Stimulated activated CD4-positive, alpha-beta T cell treated with anti-CD3 and anti-CD28 coated beads, Interleukin-4, amount 100 ng/mL, for 48 hours (primary cell): ENCODE measurements at regions not wholly inside any gene's neighbourhood (a gene's known extent, or its start where the extent isn't known, plus 50 kb on each side); places are given as distances from the start of the nearest gene placed in this dataset.

Experiments
- DNase-seq, 2 donors: peaks; one replicate each; pipeline ENCODE4 v3.0.0-alpha.2; 2020; ENCODE audit warnings: low read depth in 2 of 2

DNA sequence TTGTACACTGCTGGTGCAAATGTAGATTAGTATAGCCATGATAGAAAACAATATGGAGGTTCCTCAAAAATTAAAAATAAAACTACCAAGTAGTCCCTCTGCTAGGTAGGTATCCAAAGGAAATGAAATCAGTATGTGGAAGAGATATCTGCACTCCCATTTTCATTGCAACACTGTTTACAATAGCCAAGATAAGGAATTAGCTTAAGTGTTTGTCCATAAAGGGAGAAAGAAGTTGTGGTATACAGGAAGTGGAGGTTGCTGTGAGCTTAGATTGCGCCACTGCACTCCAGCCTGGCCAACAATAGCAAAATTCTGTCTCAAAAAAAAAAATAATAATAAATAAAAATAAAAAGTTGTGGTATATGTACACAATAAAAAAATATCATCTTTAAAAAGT, 325.0 kb upstream of the EMCN start:
- DNase-seq = no peak

DNA sequence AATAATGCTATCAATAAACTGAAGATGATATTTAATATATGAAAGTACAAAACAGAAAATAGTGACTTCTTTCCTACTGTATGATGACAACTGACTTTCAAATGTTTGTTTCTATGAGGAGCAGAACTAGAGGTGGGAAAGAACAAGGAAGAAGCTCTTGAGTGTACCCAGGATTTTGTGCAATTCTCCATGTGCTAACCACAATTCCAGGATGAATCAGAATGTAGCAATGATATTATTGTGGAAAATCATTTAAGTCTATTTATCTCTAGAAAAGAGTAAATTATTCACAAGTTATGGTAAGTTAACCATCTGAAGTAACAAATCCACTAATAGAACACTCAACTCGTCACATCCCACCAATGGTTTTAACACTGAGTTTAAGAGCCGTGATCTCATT, 324.1 kb upstream of the EMCN start:
- DNase-seq = no peak

DNA sequence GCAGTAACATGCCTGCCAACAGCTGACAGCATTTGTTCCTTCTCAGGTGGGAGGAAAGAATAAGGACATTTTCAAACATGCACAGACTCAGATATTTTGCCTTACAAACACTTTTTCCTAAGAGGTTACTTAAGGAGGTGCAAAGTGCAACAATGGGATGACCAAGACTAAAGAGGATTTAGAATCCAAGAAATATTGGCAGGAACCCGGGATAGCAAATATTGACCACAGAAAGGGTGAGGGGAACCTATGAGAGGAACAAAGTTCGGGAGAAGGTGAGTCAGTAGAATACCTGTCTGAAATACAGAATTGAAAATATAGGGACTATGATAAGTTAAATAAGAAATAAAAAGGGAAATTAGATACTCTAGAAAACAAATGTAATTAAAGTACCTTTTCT, 321.9 kb upstream of the EMCN start:
- no peak for DNase-seq

DNA sequence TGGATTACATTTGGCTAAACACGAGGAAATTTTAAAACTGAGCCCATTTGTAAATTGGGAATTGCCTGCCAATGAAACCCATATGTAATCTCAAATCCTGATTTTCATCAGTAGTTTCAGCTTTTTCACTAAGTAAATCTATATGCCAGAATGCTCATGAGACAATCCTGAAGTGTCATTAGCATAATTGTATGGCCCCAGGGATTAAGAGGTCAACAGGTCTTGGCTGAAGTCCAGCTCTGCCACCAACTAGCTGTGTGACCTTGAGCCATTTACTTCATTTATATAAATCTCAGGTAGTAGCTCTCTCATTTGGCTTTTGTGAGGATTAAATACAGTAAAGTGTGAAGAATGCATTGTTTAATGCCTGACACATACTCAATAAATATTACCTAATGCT, 320.5 kb upstream of the EMCN start:
- DNase-seq = no peak

DNA sequence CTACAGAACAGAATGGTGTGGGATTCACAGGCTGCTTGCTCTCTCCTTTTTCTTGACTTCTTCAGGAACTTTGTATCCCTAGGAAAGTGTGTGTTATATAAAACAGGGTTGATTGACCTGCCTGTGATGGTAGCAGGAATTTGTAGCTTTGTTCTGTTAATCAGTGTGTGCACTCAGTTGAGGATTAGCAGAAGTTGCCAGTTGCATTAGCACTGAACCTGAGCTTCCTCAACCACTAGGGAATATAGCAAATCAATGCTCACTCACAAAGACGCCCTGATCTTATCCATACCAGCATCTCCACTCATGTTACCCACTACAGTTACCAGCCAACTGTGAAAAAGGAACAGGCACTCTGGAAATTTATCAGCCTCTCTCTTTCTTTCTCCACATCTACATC, 319.1 kb upstream of the EMCN start:
- no peak for DNase-seq

DNA sequence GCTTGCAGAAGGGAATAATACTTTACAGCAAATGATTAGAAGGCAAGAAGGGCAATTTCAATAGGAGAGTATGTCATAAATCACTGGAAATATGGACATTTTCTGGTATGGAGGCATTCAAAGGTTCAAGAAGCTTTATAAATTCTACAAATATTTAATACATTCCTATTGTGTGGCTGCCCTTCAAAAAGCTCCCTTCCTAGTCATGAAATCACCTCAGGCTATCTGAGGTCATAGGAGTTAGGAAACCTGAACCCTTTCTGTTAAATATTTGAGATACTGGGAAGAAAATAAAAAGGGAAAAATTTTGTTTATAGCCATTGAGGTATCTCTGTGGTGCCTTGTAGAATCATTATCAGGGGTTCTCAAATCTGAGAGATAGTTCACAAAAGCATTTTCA, 316.8 kb upstream of the EMCN start:
- DNase-seq = no peak

DNA sequence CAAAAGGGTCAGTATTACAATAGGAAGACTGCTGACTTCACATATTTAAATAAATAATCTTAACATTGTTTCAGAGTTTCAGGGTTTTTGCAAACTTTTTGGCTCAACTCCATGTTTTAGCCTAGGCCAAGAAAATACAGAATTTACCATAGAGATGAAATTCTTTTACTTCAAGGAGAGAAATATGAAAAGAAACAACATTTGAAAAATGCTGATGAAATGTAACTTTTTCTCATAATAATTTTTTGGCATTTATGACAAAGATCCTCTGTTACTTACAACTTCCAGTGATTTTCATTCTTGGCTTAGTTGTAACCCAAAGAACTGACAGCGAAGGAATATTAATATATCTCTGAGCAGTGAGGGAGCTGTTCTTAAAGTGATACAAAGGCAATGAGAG, 316.1 kb upstream of the EMCN start:
- no peak for DNase-seq

DNA sequence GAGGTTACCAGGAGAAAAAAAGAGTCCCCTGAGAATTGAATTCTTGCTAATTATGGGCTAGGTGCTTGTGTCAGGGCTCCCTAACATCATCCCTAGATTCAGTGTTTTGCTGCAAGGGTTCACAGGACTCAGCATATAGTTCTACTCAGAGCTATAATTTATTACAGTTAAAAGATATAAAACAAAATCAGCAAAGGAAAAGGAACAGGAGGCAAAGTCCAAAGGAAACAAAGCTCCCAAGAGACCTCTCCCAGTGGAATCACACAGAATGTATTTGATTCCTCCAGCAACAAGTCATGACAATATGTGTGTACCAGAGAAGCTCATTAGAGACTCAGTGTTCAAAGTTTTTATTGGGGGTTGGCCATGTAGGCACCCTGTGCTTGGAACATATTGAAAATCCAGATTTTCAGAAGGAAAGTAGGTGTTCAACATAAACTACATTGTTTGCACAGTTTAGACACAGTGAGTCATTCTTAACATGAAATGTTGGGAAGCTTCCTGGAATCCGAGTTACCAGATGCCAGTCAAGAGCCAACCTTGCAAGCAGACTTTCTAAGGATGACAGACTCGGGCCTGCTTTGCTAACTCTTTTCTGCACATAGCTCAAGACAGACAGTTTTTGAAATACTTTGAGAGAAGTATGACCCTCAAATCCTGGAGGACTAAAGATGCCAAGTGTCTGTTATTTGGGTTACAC, 311.3 kb upstream of the EMCN start:
- DNase-seq = no peak

DNA sequence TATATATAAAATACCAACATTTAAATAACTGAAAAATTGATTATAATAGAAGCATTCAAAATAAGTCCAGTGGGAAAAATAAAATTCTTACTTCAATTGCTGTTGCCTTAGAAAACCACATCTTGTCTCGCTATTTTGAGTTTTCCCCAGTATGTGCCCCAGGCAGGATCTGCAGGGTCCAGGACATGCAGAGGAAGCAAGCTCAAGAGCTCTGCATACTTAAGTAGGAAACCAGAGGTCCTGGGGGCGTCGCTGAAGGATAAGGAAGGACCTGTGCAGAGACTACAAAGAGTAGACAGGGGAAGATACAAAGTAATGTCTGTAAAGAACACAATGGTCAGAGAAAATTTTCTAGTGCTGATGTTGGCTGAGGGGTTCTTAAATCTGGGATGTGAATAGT, 310.5 kb upstream of the EMCN start:
- no peak for DNase-seq

DNA sequence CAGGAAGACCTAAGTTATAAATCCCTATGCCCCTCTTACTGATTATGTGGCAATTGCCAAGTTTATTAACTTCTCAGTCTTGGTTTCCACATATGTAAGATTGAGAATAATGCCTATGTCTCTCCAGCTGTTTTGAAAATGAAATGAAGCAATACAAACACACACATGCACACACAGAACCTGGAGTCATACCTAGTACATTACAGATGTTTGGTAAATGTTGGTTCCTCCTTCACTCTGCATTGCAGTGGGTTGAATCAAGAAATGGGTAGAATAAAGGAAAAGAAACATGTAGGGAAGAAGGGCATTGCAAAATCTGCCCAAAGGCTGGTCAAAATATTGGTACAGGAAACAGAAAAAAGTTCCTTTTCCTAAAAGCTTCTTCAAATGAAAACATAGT, 309.9 kb upstream of the EMCN start:
- no peak for DNase-seq

DNA sequence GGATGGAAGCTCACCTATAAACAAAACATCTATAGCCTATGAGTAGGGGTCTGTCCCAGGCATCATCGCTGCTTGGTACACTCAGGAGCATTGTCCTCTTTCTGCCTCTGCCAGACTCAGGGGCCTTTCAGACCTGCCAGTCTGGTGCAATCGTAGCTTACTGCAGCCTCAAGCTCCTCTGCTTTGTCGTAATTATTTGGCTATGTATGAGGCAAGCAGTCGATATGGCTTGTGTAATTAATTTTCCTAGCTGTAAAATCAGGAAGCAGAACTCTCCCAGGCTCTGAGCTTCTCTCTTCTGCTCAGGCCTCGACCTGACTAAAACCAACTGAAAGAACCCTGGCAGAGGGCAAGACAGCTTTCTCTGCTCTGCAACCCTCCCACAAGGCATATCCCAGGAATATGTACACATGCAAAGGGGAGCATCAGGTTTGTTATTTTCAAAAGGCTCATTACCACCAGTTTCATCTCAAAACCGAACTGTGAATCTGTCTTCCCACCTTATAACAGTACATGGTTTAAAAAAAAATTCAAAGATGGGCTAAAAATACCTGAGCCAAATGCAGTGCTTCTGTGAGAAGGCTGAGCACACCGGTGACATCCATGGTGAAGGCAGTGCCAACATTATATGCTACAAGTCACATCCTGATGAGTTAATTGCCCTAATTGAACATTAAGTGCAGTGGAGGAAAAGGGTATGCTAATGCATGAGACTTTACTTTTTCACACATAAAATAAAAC, 309.2 kb upstream of the EMCN start:
- no peak for DNase-seq

DNA sequence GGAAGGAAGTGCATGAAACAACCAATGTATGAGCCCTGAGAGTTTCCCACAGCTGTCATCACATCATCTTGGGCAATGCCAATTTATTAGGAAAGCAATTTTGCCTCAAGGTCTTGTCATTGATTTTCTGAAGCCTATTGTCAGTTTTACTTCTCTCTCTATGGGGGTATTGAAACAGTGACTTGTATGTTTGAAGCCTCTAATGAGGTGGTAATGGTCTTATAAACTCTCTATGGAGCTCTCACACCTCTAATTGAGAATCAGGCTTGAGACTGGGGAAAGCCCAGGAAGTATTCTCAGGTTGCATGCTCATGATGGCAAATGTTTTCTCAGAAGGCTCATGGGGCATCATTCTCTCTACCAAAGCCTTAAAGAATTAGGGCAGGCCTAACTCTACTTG, 308.2 kb upstream of the EMCN start:
- DNase-seq = no peak

DNA sequence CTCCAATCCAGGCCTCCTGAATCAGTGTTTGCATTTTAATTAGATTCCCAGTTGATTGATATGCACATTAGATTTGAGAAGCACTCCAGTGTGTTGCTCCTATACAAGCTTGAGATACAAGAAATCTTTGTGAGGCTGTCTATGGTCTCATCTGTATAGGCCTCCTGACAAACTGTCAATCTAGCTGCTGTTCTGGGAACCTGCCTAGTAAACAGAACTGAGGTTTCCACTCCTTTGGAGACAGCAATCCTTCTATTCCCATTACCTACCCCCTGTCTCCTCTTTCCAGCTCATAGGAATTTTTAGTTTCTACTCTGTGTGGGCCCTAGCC, 306.1 kb upstream of the EMCN start:
- no peak for DNase-seq

DNA sequence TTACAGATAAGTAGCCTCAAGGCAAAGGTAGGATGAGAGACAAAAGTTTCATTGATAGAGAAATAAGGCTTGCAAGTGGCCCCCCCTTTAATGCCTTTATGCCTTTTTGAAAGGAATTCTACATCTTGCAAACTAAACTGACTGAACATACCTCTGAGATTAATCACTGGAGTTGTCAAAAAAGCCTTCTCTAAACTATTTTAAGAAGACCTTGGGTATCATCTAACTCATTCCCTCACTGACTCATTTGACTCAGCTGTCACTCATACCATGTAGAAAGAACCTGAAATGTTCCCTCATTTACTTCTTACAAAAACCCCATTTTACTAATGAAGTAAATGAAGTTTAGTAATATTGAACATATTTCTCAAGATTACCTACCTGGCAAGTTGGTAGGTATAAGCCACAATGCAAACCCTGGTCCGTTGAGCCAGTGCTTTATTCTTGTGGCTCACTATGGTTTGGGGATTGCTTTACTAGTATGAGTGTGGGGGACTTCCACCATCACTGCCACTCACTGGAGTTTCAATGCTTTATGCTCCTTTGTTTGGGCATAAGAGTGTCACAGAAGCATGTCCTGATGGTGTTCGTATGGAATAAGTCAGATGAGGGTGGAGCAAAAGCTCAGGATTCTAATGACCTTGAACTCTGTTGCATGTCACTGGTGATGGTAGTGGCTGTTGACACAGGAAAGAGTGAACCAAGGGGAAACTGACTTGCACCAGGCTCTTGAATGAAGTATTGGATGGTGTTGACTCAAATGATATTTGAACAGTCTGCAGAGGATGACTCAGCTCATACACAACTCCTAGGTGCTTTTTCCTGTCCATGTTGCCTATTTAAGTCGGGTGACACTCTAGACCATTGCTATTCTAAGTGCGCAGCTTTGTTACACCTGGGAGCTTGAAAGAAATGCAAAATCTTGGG, 305.5 kb upstream of the EMCN start:
- DNase-seq = peak in 1 of 2 donors; percentile 6

DNA sequence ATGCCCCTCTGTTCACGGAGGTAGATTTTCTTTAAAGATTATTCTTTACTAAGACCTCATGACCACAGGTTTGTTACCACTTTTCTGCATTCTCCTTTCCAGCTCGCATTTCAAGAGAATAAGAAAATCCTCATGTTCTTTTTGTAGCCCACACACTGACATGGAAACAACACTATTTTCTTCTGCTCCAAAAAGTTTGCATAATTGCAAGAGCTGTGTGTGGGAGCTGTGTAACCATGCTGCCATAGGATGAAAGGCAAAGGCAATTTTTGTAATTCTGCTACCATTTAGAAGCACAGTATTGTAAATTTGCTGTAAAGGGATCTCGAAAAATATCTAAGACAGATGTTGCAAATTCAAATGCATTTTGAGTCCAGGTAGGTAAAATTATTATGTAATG, 302.4 kb upstream of the EMCN start:
- DNase-seq = no peak

DNA sequence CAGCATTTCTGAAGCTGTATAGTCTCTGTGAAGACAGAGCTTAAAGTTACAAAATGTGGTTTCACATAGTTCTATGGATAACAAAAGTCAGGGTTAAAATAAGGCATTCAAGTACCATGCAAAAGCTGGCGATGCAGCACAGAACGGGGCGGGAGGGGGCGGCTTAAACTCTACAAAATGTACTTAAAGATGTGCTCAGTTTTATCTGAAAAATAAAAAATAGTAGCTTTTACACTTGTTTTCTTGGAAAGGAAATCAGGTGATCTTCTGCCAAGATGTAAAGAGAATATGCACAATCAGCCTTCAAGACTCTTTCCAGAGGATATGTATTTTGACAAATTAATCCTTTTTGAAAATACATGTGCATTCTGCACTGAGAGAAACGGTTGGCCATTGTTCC, 301.7 kb upstream of the EMCN start:
- no peak for DNase-seq

DNA sequence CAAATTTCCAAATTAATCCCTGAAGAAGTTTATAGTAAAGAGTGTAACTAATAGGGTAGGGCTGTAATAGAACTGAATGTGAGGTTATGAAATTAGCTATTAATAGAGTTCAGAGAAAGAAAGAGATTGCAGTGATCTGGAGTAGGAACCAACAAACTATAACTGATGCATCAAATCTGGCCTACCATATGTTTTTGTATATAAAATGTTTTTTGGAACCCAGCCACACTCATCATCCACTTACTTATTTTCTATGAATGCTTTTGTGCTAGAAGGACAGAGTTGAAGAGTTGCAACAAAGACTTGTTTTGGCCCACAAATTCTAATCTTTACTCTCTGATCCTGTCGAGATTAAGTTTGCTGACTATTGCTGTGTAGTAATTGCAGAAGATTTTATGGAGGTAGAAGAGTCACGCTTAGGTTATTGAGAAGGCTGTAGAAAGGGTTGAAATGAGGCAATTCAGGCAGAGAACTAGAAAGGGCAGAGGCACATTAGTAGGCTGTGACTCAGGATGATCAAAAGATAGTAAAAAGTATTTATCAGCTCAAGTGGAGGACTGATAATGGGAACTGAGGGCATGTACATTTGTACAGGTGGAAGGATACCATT, 298.7 kb upstream of the EMCN start:
- DNase-seq = no peak

DNA sequence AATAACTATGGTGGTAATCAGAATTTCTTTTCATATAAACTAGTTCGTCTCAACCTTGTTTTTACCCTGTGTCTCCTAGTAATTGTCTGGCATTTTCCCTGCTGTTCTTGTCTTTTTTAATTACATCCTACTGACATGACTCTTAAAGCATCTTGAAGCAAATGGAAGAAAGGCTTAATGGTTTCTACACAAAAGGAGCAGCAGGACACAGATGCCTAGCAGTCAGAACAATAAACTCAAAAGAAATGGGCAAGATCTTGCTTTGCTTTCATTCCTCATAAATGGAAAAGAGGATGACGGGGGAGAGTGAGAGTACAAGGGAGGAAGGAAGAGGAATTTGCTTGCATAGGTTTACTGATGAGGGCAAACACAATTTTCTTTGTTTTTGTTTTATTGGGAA, 293.2 kb upstream of the EMCN start:
- no peak for DNase-seq

DNA sequence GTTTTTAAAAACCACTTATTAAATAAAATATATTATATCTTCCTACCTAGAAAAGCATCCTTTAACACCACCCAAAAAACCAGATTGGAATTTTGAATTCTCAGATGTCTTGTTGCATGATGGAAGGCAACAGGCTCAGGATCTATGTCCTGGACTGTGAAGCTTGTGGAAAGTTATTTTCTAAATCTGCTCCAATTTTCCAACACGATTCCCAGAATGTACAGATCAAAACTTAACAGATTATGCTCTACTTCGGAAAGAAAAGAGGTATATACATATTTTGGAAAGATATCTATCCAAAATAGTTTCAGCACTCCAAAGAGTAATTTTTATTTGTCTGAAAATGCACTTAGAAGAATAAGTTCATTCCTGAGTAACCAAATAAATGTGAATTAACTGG, 291.7 kb upstream of the EMCN start:
- DNase-seq = no peak

DNA sequence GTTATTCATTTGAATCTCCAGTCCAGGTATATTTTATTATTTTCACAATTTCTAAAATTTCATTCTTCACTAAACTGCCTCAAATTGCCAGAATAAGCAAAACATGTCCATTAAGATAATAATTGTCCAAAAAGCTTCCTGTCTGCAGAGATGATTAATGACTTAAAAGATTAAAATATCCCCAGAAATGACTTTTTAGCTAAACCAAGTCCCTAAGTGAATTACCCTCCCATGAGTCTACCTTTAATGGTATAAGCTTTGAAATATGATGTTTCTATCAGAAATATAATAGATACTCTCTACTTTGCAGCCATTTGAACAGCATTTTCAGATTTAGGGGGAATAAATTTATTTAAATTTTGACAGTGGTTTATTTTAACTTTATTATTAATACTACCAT, 289.2 kb upstream of the EMCN start:
- no peak for DNase-seq

DNA sequence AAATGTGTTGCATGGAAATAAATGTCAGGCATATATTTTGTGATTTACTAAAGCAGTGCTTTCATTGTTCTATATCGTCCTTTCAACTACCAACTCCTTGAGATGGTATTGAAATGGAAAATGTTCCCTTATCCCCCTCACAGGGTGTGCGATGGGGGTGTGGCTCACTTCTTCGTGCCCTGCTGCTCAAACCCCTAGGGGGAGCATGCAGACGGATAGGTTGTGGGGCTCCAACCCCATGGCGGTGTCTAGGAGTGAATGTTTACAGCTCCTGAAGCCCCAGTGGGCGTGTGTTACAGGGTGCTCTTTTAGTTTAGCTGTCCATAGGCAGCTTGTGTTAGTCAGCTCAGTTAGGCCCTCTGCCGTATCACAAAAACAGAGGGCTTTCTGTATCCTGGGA, 287.7 kb upstream of the EMCN start:
- no peak for DNase-seq

DNA sequence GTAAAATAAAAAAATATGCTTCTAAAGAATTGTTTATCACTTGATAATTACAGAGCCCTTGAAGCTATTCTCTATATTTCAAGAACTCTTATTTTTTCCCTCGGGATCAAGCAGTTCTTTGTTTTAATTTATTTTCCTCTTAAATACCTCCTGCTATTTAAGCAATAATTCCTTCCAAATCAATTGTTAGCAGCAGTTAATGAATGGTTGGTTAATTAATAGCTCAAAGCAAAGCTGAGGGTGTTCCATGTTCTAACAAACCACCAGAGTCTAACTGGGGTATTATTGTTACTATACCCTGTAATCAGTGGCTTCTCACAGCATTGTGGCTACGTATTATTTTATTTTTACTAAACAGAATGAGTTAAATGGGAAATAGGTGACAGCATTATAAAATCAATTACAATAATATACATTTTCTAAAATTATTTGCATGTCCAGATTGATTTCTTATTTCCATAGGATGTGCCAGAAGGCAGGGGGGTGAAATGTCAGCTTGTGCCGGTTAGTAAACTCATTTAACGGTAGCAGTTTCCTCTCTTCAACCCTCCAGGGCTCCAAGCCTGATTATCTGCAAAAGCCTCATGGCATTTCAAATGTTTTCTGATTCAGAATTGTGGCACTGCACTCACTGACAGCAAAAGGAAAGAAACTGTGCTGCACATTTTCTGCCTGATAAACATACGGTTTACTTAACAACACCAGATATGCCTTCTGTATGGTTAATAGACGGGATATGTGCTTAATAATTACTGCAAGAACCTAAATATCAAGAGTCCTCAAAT, 286.9 kb upstream of the EMCN start:
- no peak for DNase-seq
